Transverse colon (tissue), 4 donors: ENCODE measurements at regions not wholly inside any gene's neighbourhood (a gene's known extent, or its start where the extent isn't known, plus 50 kb on each side); places are given as distances from the start of the nearest gene placed in this dataset.

ENCODE experiments used
- DNase-seq: peaks from one replicate; pipeline ENCODE4 v3.0.0-alpha.2; 2019
- H3K27ac ChIP-seq, 4 donors: fragments of 200-600 bp; sonication (generic); 2 replicates each; pipeline ENCODE4 v1.5.1; 2016 to 2018; ENCODE audit warnings: inconsistent platforms in 4 of 4
- H3K27me3 ChIP-seq: fragments of 200-600 bp; sonication (generic); 2 replicates; pipeline ENCODE4 v1.5.1; 2017; ENCODE audit warnings: inconsistent platforms
- H3K36me3 ChIP-seq, 4 donors: fragments of 200-600 bp; sonication (generic); 2 replicates each; pipeline ENCODE4 v1.5.1; 2017 to 2019; ENCODE audit warnings: inconsistent platforms in 4 of 4
- H3K4me1 ChIP-seq, 4 donors: fragments of 200-600 bp; sonication (generic); 2 replicates each; pipeline ENCODE4 v1.5.1; 2017 to 2020; ENCODE audit warnings: inconsistent platforms in 4 of 4
- H3K4me3 ChIP-seq, 4 donors: fragments of 200-600 bp; sonication (generic); 1 replicate in 1 of 4; 2 replicates in 3 of 4; pipeline versions ENCODE4 v1.5.1 to v1.6.1; 2017 to 2019; ENCODE audit warnings: inconsistent platforms in 4 of 4
- H3K9me3 ChIP-seq, 2 donors: fragments of 200-600 bp; sonication (generic); 2 replicates each; pipeline ENCODE4 v1.5.1; 2017 to 2019; ENCODE audit warnings: inconsistent platforms in 2 of 2
- EP300 ChIP-seq: sonication (generic); formaldehyde crosslinking; IDR thresholded peaks from one replicate; pipeline ENCODE4 v1.6.1; 2017; ENCODE audit warnings: antibody characterized with exemption, low read depth
- POLR2A ChIP-seq: fragments of 450-650 bp; IDR thresholded peaks from one replicate; pipeline ENCODE4 v1.6.1; 2016; ENCODE audit warnings: antibody characterized with exemption, mild to moderate bottlenecking, moderate library complexity
- POLR2AphosphoS5 ChIP-seq, 3 donors: sonication (generic); formaldehyde crosslinking; IDR thresholded peaks; one replicate each; pipeline ENCODE4 v1.6.1; 2016; ENCODE audit warnings: antibody characterized with exemption in 3 of 3
- WGBS, 2 donors: methylation state at CpG; one replicate each; pipeline ENCODE4 v1.1.5; 2018; ENCODE audit warnings: low coverage in 1 of 2; 5-methylcytosine and 5-hydroxymethylcytosine counted together
- in situ Hi-C, 4 donors: fragments of 200-750 bp; cut with MboI; loops; one replicate each; pipeline versions ENCODE4 v1.15.0 to v1.15.1; 2017; ENCODE audit warnings: low sequenced_read_pairs in 3 of 4, low pct_ligation_motif_present in 1 of 4, low pct_unique_long_range_greater_than_20kb in 1 of 4
- intact Hi-C: fragments of 100-400 bp; cut with DNase I; formaldehyde crosslinking; loops from one replicate; pipeline ENCODE4 v1.15.1; 2023; ENCODE audit warnings: low total_unique reads
- TF ChIP-seq, protein P1 (sequence below), 5 experiments: fragments of 200-600 bp in 3 of 5; fragments of 450-650 bp in 2 of 5; sonication (generic) in 3 of 5; IDR thresholded peaks; 1 replicate in 2 of 5; 2 replicates in 3 of 5; pipeline ENCODE4 v1.5.1; 2016 to 2017; ENCODE audit warnings: antibody characterized with exemption in 5 of 5, inconsistent platforms in 3 of 5, mild to moderate bottlenecking in 2 of 5, moderate library complexity in 1 of 5

DNA sequence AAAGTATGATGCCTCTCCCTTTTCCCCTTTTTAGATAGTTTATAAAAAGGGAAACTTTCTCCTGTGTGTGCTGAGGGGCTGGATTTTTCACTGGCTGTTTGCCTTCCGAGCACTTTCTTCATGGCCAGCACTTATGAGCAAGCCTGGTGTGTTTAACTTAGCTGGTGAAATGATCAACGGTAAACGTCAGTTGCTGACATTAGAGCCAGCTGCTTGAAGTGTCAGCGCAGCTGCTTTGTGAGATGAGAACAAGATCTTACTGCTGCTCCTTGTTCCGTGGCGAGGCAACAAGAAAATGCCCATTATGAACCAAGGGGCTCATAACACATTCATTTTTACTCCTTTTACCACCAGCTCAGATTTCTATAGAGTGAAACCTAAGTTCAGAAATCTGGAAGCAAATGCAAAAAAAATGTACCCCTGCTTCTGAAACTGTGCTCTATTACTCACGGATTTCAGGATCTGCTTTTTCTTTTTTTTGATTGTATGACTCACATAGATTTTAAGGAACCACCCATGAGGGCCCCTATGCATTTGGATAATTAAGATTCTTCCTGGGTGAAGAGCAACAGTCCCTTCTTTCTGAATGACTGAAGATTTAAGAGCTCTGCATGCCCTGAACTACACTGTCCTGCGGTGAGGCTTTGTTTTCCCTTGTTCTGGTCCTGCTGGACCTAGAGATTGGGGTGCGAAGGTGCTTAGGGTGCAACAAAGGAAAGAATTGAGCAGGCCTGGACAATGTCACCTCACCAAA lies 74.3 kb upstream of the CPM start:
- Histone ChIP-seq H3K27me3 (no peaks in the 10 kb centered on the region), H3K4me1 (peaks cover 34 to 58% (median 42%) of the 10 kb centered on the region in 4 donors), H3K36me3 (no peaks in the 10 kb centered on the region), H3K27ac (peak overlapping the region; percentile 44 to 78 (median 75)), H3K4me3 (no peak overlapping the region), H3K9me3 (no peaks in the 10 kb centered on the region)
- peak; percentile 29 for DNase-seq
- WGBS, 2 donors: 12% methylated on average over 7 to 9 of the region's 9 CpGs
- no peak for TF ChIP-seq EP300
- TF ChIP-seq POLR2AphosphoS5 (IDR thresholded peaks at IDR 0.05): peak; percentile 31 to 65 (median 53)
- in situ Hi-C loops (no loop called here), intact Hi-C loops (no loop called here)

DNA sequence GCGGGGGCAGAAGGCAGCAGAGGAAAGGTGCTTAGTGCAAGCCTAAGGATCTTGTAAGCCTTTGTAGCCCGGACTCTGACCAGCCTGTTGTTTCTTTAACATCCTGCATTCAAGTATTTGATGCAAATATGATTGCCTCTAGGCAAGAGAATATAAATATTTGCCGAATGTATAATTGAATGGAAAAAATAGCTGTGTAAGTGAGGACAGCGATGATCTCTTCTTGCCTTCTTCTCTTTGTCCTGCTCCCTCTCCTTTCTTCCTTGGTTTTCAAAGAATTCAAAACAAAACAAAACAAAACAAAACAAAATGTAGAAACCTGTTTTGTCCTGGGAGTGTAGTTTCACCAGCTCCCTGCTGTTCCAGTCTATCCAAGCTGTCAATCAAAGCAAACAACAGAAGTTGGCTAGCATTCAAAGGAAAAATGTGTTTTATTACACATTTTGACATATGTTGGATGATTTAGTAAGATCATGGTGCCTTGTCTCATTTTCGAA lies 74.9 kb upstream of the CPM start:
- no peak for DNase-seq
- no peaks in the 10 kb centered on the region for H3K27me3 ChIP-seq
- no peaks in the 10 kb centered on the region for H3K9me3 ChIP-seq
- TF ChIP-seq, protein P1, sequence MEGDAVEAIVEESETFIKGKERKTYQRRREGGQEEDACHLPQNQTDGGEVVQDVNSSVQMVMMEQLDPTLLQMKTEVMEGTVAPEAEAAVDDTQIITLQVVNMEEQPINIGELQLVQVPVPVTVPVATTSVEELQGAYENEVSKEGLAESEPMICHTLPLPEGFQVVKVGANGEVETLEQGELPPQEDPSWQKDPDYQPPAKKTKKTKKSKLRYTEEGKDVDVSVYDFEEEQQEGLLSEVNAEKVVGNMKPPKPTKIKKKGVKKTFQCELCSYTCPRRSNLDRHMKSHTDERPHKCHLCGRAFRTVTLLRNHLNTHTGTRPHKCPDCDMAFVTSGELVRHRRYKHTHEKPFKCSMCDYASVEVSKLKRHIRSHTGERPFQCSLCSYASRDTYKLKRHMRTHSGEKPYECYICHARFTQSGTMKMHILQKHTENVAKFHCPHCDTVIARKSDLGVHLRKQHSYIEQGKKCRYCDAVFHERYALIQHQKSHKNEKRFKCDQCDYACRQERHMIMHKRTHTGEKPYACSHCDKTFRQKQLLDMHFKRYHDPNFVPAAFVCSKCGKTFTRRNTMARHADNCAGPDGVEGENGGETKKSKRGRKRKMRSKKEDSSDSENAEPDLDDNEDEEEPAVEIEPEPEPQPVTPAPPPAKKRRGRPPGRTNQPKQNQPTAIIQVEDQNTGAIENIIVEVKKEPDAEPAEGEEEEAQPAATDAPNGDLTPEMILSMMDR (IDR thresholded peaks at IDR 0.05): no peak
- TF ChIP-seq POLR2AphosphoS5 (IDR thresholded peaks at IDR 0.05) (no peak), POLR2A (no peak), EP300 (no peak)
- H3K27ac ChIP-seq: peak overlapping the region; percentile 44 to 78 (median 75)
- no peaks in the 10 kb centered on the region for H3K36me3 ChIP-seq
- in situ Hi-C loops: no loop called here
- 21 to 36% methylated on average over 4 to 5 of the region's 5 CpGs for WGBS, 2 donors
- no peak overlapping the region for H3K4me3 ChIP-seq
- intact Hi-C loops: no loop called here
- peaks cover 34 to 55% (median 41%) of the 10 kb centered on the region in 4 donors for H3K4me1 ChIP-seq

DNA sequence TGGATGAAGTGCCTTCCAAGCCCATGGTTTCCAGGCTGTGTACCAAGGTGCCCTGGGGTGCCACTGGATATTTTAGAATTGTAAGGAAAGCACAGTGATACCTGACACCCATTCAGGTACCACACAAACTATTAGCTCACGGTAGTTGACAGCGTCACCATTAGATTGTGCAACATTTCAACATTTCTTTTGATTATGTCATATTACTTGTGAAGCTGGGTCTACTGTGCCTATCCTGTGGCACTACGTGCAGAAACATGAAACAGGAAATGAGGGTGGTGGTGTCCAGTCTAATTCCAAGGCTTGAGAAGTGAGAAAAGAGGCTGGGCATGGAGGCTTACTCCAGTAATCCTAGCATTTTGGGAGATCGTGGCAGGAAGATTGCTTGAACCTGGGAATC lies 75.5 kb upstream of the CPM start:
- TF ChIP-seq, protein P1 (IDR thresholded peaks at IDR 0.05): no peak
- TF ChIP-seq EP300 (no peak), POLR2A (no peak)
- H3K36me3 ChIP-seq: no peaks in the 10 kb centered on the region
- WGBS, 2 donors: 87 to 100% methylated on average over 1 to 4 of the region's 4 CpGs
- peaks cover 29 to 48% (median 37%) of the 10 kb centered on the region in 4 donors for H3K4me1 ChIP-seq
- no peaks in the 10 kb centered on the region for H3K9me3 ChIP-seq
- intact Hi-C loops: no loop called here
- no peak overlapping the region for H3K4me3 ChIP-seq
- peak overlapping the region in 3 of 4 donors; percentile 73 to 78 (median 77) for H3K27ac ChIP-seq
- in situ Hi-C loops: no loop called here
- H3K27me3 ChIP-seq: no peaks in the 10 kb centered on the region
- DNase-seq: no peak

DNA sequence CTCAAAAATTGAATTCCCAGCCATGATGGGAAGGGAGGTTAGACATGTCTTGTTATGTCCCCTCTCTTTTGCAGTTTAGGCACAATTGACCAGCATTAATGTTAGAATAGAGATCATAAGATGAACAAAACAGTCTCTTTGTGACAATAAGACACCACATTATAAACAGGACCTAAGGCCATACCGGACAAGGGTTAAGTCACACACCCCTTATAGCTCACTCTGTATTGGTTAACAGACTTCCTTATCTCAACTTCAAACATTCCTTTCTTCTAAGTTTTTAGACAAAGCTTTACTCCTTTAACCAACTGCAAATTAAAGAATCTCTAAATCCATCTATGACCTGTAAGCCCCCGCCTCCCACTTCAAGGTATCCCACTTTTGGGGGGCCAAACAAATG lies 81.1 kb upstream of the CPM start:
- Histone ChIP-seq H3K9me3 (no peaks in the 10 kb centered on the region), H3K27me3 (no peaks in the 10 kb centered on the region), H3K4me3 (no peak overlapping the region), H3K27ac (no peak overlapping the region), H3K4me1 (peaks cover 0 to 3% (median 0%) of the 10 kb centered on the region in 4 donors), H3K36me3 (no peaks in the 10 kb centered on the region)
- 52 to 77% methylated on average over 2 of the region's 2 CpGs for WGBS, 2 donors
- intact Hi-C loops: no loop called here
- in situ Hi-C loops: no loop called here
- TF ChIP-seq, protein P1 (IDR thresholded peaks at IDR 0.05): no peak
- TF ChIP-seq POLR2A (no peak), POLR2AphosphoS5 (IDR thresholded peaks at IDR 0.05) (no peak), EP300 (no peak)
- no peak for DNase-seq

DNA sequence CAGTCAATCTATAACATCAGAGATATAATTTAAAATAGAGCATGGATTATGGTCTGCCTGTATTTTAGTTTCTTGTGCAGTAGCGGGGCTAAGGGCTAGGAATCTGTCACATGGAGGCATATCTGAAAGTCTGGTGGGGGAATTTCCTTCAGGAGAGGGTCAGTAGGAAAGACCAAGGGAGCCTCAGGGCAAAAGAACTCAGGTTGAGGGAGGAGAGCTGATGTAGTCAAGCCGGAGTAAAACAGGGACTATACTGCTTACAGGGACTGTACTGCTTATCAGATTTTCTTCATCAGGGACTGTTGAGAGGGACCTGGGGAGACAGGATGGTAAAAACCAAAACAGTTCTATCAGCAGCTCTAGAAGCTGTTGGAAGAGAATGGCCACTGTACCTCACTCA lies 82.0 kb upstream of the CPM start:
- Histone ChIP-seq H3K4me1 (peaks cover 0 to 3% (median 0%) of the 10 kb centered on the region in 4 donors), H3K9me3 (no peaks in the 10 kb centered on the region), H3K27me3 (no peaks in the 10 kb centered on the region), H3K27ac (no peak overlapping the region), H3K4me3 (no peak overlapping the region), H3K36me3 (no peaks in the 10 kb centered on the region)
- TF ChIP-seq, protein P1 (IDR thresholded peaks at IDR 0.05): no peak
- TF ChIP-seq POLR2AphosphoS5 (IDR thresholded peaks at IDR 0.05) (no peak), EP300 (no peak), POLR2A (no peak)
- no peak for DNase-seq
- in situ Hi-C loops: no loop called here
- WGBS, 2 donors: 29 to 81% methylated on average over 2 of the region's 2 CpGs
- intact Hi-C loops: no loop called here
